Stimulated activated CD4-positive, alpha-beta T cell treated with anti-CD3 and anti-CD28 coated beads, Interleukin-15, amount 100 ng/mL, for 48 hours (primary cell): ENCODE measurements at regions not wholly inside any gene's neighbourhood (a gene's known extent, or its start where the extent isn't known, plus 50 kb on each side); places are given as distances from the start of the nearest gene placed in this dataset.
"Not testable (repeated sequence)": the region's sequence is repeated elsewhere in the genome, so short reads cannot be mapped to it uniquely, and the experiment has no call there.

Experiments
- DNase-seq, 2 donors: peaks; one replicate each; pipeline ENCODE4 v3.0.0-alpha.2; 2020; ENCODE audit warnings: low read depth in 2 of 2

DNA sequence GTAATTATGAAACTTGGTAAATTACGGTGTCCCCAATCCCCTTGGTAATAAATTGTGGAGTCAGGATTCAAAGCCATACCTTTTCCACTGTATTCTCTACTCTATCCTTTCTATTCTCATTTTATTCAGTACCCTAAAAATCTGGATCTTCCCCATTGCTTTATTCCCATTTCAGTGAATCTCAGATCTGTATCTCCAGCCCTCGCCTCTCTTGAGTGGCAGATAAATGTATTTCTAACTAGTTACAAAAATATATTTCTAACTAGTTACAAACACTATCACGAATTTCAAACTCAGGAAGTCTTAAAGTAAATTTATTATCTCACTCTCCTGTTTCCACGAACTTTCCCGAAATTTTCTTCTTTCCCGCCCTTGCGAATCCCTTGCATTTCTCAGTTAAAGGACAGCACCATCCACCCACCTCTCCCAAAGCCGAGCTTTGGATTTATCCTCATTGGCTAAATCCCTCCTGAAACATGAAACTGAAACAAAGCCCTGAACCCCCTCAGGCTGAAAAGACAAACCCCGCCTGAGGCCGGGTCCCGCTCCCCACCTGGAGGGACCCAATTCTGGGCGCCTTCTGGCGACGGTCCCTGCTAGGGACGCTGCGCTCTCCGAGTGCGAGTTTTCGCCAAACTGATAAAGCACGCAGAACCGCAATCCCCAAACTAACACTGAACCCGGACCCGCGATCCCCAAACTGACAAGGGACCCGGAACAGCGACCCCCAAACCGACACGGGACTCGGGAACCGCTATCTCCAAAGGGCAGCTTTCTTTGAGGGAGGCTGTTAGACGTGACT lies 164.3 kb upstream of the PABPC3 start:
- DNase-seq = no peak

DNA sequence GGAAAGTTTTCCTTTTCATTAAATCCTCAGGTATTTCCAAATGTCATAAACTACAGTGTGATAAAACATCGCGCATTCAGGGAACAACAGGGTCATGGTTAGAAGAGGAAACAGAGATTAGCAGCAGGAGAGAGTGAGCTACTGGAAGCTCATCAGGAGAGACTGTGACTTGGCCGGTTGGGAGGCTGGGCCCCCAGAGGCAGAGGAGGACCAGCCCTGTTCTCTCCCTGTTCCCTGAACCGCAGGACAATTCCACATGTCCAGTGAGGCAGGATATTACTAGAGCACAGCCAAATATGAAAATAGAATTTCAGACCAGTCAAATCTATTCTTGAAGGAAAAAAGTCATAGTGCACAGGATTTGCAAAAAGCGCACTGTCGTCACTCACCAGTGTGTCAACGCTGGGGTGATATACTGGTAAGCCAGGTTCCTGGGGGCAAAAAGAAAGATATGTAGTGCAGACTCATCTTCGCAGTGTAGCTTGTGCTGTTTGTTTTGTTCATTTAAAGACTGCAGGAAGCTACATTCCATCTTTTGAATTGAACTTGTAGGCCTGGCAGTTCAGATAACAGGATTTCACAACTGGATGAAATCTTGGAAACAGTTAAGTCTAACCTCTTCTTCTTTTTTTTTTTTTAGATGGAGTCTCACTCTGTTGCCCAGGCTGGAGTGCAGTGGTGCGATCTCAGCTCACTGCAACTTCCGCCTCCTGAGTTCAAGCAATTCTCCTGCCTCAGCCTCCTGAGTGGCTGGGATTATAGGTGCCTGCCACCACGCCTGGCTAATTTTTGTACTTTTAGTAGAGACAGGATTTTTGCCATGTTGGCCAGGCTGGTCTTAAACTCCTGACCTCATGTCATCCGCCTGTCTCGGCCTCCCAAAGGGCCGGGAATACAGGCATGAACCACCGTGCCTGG lies 162.6 kb upstream of the PABPC3 start:
- DNase-seq = not testable (repeated sequence)

DNA sequence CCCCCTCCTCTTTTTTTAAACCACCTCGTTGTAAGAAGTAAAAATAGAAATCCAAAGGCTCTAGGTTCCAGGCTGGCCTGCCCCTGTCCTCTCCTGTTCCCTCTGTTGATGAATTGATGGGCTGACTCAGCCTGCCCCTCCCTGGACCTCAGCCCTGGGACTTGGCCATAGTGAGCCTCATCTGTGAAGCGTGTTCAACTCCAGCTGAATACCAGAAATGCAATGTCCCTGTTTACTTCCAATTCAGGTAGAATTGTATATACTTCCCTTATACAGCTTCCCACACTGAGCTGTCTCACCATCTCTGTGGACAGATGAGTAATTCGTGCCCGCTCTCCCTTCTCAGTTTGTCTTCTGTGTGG lies 161.9 kb upstream of the PABPC3 start:
- DNase-seq = not testable (repeated sequence)

DNA sequence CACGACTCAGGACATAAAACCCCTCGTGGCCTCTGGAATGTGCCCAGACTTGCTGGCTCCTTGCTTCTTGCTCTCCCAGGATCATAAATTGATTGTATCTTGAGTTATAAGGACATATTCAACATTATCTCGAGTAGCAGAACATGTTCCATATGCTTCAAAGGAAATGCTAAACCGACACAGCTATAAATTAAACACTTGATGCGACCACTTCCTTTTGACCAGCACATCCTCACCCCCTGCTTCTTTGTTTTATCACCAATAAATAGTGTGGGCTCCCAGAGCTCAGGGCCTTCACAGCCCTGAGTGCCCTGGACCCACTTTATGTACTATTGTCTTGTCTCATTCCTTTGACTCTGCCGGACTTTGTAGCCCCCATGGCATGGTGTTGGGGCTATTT lies 157.0 kb upstream of the PABPC3 start:
- DNase-seq = no peak

DNA sequence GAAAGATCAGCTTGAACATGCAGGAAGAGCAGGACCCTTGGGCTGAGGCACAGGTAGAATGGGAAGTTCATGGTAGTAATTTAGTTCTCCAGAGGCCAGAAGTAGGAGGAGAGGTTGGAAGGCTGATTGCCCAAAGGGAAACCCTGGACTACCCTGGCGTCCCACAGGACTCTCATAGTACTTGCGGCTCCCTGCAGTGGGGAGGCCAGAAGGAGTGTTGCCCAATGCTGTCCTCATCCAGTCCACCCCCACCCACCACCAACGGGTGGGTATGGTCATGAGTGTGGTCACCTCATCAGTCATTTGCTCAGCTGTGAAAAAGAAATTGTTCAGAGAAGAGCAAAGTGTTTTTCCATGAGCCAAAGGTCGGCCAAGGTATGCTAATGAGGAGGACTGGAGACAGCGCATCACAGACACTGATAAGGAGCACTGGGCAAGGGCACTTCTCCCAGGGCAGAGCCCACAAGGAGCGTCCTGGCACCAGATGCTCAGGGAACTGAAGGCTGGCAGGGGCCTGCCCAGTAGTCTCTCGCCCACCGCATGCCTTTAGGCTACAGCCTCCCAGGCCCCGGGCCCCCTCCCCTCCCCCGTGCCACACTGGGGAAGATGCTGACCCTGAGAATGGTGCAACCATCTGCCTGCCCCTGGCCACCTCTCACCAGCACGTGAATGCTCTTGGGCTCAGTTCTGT lies 154.8 kb upstream of the PABPC3 start:
- not testable (repeated sequence) for DNase-seq

DNA sequence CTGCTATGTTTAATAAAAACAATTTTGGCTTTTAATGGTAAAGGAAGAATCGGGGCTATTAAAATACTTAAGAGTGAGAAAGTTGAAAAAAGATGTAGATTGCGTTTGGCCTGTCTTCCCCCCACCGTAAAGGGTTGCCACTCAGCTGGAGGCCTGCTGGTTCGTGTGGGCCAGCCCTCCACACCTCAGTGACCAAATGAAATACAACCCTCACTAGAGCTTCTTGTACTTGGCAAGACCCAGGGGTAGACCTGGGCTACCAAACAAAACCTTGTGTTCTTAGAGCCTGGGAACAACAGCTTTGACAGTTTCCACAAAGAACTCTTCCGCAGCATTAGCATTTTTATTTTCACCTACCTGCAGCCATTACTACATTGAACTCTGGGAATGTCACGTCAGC lies 152.8 kb upstream of the PABPC3 start:
- no peak for DNase-seq

DNA sequence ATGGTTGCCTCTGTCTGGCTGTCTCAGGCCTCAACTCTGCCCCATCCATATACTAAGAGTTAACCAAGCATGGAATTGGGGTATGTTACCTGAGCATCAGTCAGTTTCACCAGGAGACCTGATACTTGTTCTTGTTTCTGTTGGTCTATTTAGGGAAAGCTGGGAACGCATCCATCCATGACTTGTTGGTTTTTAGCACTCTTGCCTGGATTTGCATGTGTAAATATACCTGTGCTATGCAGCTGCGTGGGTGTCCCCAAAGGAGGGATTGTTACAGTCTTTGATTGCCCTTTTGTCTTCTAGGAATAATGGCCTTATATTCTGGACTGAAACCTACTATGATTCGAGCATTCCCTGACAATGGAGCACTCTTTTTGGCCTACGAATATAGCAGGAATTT lies 151.9 kb upstream of the PABPC3 start:
- not testable (repeated sequence) for DNase-seq

GRCh38 chr13:24948977-24949376 lies 147.0 kb upstream of the PABPC3 start:
- DNase-seq = not testable (repeated sequence)

DNA sequence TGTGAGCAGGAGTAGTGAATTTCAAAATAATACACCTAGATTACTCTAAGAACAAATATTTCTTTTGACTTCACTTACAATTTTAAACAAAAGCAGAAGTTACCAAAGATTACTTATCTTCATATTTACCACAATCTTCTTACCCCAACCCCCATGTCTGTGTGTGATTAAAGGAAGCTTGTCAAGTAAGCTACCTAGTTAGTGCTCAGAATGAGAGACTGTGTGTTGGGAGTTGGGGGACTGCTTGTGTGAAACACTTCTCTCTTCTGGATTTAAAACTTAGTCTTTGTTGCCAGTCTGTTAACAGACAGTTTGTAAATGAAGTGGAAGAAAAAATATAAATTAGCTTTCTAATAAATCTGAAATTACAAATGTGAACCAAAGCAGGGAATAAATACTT lies 145.3 kb upstream of the PABPC3 start:
- not testable (repeated sequence) for DNase-seq

- DNase-seq = not testable (repeated sequence)
Observed at GRCh38 chr13:24967970-24968369, 128.0 kb upstream of the PABPC3 start.

GRCh38 chr13:24968416-24968815 lies 127.5 kb upstream of the PABPC3 start:
- not testable (repeated sequence) for DNase-seq

GRCh38 chr13:24973102-24973501 lies 122.8 kb upstream of the PABPC3 start:
- not testable (repeated sequence) for DNase-seq

DNA sequence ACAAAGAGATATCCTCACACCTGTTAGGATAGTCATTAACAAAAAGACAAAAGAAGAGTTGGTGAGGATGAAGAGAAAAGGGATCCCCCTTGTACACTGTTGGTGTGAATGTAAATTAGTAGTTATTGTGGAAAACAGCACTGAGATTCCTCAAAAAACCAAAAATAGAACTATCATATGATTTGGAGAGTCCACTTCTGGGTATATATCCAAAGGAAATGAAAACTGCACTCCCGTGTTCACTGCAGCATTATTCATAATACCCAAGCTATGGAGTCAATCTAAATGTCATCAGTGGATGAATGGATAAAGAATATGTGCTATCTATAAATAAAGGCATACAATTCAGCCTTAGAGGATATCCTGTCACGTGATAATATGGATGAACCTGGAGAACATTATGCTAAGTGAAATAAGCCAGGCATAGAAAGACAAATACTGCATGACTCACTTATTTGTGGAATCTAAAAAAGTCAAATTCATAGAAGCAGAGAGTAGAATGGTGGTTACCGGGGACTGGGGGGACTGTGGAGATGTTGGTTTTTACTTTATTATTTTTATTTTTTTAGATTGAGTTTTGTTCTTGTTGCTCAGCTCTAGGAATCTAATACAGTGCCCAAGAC lies 114.6 kb upstream of the PABPC3 start:
- not testable (repeated sequence) for DNase-seq

DNA sequence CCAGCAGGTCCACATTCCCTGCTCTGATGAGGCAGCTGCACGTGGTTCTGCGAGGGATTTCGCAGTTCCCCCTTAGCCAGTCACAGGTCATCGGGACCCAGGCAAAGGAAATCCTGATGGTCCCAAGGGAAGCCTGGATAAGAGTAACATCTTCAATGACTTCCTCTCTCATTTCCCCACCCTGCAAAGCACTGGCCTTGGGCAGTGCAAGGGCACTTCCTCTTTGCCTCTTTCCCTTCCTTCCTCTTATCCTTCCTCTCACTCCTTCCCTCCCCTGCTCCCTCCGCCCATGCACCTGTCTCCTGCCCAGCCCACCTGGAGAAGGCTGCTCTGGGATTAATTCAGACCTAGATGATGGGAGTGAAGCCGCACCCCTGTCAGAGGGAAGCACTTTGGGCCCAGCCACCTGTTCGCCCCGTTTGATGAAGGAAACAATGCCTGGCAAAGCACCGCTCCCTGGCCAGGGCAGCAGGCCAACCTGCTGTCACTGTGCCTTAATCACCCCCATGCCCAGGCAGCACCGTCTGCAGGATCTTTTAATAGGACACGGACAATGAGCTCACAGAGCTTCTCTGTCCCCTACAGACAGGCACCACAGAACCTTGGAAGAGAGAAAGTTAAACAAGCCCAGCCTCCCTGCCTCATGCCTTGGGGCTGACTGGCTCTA lies 113.5 kb upstream of the PABPC3 start:
- no peak for DNase-seq

DNA sequence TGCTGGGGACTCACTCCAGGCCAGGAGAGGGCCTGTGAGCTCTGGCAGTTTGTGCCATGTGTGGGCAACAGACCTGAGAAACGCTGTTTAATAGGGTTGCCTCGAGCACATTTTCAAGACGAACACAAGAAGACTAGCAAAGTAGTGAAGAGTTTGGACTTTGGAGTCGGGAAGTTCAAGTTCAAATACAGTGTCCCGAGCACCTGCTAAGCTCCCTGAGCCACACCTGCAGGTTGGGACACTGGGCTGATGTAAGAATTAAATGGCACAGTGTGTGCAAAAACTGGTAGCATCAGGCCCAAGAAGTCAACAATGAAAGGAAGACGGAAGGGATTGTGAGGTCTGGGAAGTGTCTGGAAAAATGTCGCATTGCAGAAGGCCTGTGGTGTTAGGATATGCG lies 112.8 kb upstream of the PABPC3 start:
- DNase-seq = no peak

DNA sequence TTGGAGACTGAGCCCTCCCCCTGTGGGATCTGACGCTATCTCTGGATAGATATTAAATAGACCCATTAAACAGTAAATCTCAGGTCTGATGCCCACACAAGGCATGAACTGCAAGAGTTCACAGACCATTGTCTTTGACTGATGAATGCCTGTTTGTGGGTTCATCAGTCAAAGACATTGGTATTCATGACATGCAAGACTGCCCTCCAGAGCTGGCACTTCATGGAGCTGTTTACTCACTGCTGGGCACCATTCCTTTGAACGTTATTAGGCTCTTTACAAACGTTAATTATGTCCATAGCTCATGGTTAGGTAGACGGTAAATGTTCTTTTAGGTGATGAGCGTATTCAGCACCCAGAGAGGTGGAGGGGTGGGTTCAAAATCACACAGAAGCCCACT lies 111.8 kb upstream of the PABPC3 start:
- DNase-seq = no peak

DNA sequence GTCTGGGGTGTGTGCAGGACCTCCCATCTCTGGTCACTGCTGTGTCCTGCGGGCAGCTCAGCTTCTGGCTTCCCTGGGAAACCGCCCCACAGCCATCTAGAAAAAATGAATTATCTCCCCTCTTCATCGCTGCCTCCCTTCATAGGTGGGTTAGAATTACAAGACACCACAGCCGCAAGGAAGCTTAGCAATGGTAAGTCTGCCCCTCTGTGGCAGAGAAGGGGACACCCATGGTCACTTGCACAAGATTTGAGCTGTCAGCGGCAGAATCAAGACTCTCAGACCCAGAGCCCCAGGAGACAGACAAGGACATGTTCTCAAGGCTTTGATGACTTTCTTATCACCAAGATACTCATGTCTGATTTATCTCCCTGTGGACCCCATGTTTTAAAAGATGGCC lies 110.8 kb upstream of the PABPC3 start:
- DNase-seq = no peak

GRCh38 chr13:24985896-24986295 lies 110.0 kb upstream of the PABPC3 start:
- DNase-seq = no peak

- no peak for DNase-seq
Observed at GRCh38 chr13:24986826-24987225, 109.1 kb upstream of the PABPC3 start.

DNA sequence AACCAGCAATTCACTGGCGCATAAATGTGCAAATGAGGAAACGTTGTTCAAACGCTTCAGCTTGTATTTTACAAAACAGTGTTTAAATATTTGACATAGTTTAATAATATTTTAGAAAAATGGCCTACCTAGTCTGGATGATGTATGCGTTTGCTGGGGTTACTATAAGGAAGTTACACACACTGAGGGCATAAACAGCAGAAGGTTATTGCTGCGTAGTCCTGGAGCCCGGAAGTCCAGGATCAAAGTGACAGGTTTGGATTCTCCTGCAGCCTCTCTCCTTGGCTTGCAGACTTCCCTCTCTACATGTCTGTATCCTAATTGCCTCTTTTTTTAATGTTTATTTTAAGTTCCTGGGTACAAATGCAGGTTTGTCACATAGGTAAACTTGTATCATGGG lies 106.0 kb upstream of the PABPC3 start:
- not testable (repeated sequence) for DNase-seq

- DNase-seq = not testable (repeated sequence)
Observed at GRCh38 chr13:24992946-24993345, 103.0 kb upstream of the PABPC3 start.
